ENCODE measurements at regions not wholly inside any gene's neighbourhood (a gene's known extent, or its start where the extent isn't known, plus 50 kb on each side); places are given as distances from the start of the nearest gene placed in this dataset.
"Not testable (repeated sequence)": the region's sequence is repeated elsewhere in the genome, so short reads cannot be mapped to it uniquely, and the experiment has no call there.

GRCh38 chrX:148265829-148266228, 234.6 kb upstream of the AFF2 start:
- DNase-seq (ENCODE audit: low spot score) = no peak

- no peak for DNase-seq (ENCODE audit: low spot score)
Observed at GRCh38 chrX:148268673-148269072, 231.7 kb upstream of the AFF2 start.

GRCh38 chrX:148269513-148269912, 230.9 kb upstream of the AFF2 start:
- no peak for DNase-seq (ENCODE audit: low spot score)

GRCh38 chrX:148270499-148270898, 229.9 kb upstream of the AFF2 start:
- DNase-seq (ENCODE audit: low spot score) = no peak

- no peak for DNase-seq (ENCODE audit: low spot score)
Observed at GRCh38 chrX:148271263-148271662, 229.2 kb upstream of the AFF2 start.

GRCh38 chrX:148281920-148282319, 218.5 kb upstream of the AFF2 start:
- DNase-seq (ENCODE audit: low spot score) = no peak

- DNase-seq (ENCODE audit: low spot score) = no peak
Observed at GRCh38 chrX:148282504-148282903, 217.9 kb upstream of the AFF2 start.

GRCh38 chrX:148284056-148284455, 216.4 kb upstream of the AFF2 start:
- DNase-seq (ENCODE audit: low spot score) = no peak

GRCh38 chrX:148284821-148285220, 215.6 kb upstream of the AFF2 start:
- no peak for DNase-seq (ENCODE audit: low spot score)

- no peak for DNase-seq (ENCODE audit: low spot score)
Observed at GRCh38 chrX:148288451-148288850, 212.0 kb upstream of the AFF2 start.

- DNase-seq (ENCODE audit: low spot score) = no peak
Observed at GRCh38 chrX:148290041-148290440, 210.4 kb upstream of the AFF2 start.

GRCh38 chrX:148290931-148291330, 209.5 kb upstream of the AFF2 start:
- DNase-seq (ENCODE audit: low spot score) = no peak

GRCh38 chrX:148298737-148299136, 201.7 kb upstream of the AFF2 start:
- no peak for DNase-seq (ENCODE audit: low spot score)

- not testable (repeated sequence) for DNase-seq (ENCODE audit: low spot score)
Observed at GRCh38 chrX:148305214-148305613, 195.2 kb upstream of the AFF2 start.

GRCh38 chrX:148309413-148309812, 191.0 kb upstream of the AFF2 start:
- no peak for DNase-seq (ENCODE audit: low spot score)

GRCh38 chrX:148310426-148311165, 189.8 kb upstream of the AFF2 start:
- no peak for DNase-seq (ENCODE audit: low spot score)

GRCh38 chrX:148311544-148311943, 188.9 kb upstream of the AFF2 start:
- no peak for DNase-seq (ENCODE audit: low spot score)

GRCh38 chrX:148314876-148315275, 185.5 kb upstream of the AFF2 start:
- no peak for DNase-seq (ENCODE audit: low spot score)

- DNase-seq (ENCODE audit: low spot score) = no peak
Observed at GRCh38 chrX:148316446-148316845, 184.0 kb upstream of the AFF2 start.

GRCh38 chrX:148322906-148323305, 177.5 kb upstream of the AFF2 start:
- DNase-seq (ENCODE audit: low spot score) = no peak

- no peak for DNase-seq (ENCODE audit: low spot score)
Observed at GRCh38 chrX:148333989-148334388, 166.4 kb upstream of the AFF2 start.

- DNase-seq (ENCODE audit: low spot score) = no peak
Observed at GRCh38 chrX:148337873-148338272, 162.5 kb upstream of the AFF2 start.

- no peak for DNase-seq (ENCODE audit: low spot score)
Observed at GRCh38 chrX:148354916-148355315, 145.5 kb upstream of the AFF2 start.

- DNase-seq (ENCODE audit: low spot score) = no peak
Observed at GRCh38 chrX:148361641-148362040, 138.8 kb upstream of the AFF2 start.
